ENCODE measurements at regions not wholly inside any gene's neighbourhood (a gene's known extent, or its start where the extent isn't known, plus 50 kb on each side); places are given as distances from the start of the nearest gene placed in this dataset.

- FAIRE-seq, result no peak
- no peaks in the 10 kb centered on the region for H3K36me3 ChIP-seq (ENCODE audit: control insufficient read depth in 2 of 3, insufficient read depth in 3 of 3, low read length in 3 of 3)
- no peak overlapping the region for H3K4me3 ChIP-seq (ENCODE audit: low read length in 3 of 3)
- H3K9ac ChIP-seq (ENCODE audit: low read length in 3 of 3), result no peak overlapping the region
- TF ChIP-seq, protein P1, sequence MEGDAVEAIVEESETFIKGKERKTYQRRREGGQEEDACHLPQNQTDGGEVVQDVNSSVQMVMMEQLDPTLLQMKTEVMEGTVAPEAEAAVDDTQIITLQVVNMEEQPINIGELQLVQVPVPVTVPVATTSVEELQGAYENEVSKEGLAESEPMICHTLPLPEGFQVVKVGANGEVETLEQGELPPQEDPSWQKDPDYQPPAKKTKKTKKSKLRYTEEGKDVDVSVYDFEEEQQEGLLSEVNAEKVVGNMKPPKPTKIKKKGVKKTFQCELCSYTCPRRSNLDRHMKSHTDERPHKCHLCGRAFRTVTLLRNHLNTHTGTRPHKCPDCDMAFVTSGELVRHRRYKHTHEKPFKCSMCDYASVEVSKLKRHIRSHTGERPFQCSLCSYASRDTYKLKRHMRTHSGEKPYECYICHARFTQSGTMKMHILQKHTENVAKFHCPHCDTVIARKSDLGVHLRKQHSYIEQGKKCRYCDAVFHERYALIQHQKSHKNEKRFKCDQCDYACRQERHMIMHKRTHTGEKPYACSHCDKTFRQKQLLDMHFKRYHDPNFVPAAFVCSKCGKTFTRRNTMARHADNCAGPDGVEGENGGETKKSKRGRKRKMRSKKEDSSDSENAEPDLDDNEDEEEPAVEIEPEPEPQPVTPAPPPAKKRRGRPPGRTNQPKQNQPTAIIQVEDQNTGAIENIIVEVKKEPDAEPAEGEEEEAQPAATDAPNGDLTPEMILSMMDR (IDR thresholded peaks at IDR 0.05; ENCODE audit: borderline replicate concordance, extremely low read depth, insufficient read depth), result no peak
- no peak for DNase-seq
- no peaks in the 10 kb centered on the region for H3K4me1 ChIP-seq (ENCODE audit: control insufficient read depth in 2 of 3, insufficient read depth in 2 of 3, low read depth in 1 of 3, low read length in 3 of 3)
- no peak overlapping the region for H3K27ac ChIP-seq (ENCODE audit: low read depth in 2 of 2, low read length in 2 of 2)
- no peaks in the 10 kb centered on the region for H3K9me3 ChIP-seq (ENCODE audit: control insufficient read depth in 2 of 3, insufficient read depth in 1 of 3, low read length in 3 of 3)
- intact Hi-C loops (cut with DNase I), result no loop called here
- H3K27me3 ChIP-seq (ENCODE audit: control insufficient read depth, insufficient read depth, low read length), result no peaks in the 10 kb centered on the region
These were observed 252.2 kb upstream of the HSF2 start for GRCh38 chr6:122147291-122147690.

- no peak for FAIRE-seq
- no peaks in the 10 kb centered on the region for H3K36me3 ChIP-seq (ENCODE audit: control insufficient read depth in 2 of 3, insufficient read depth in 3 of 3, low read length in 3 of 3)
These were observed 248.4 kb upstream of the HSF2 start for GRCh38 chr6:122151066-122151465.

DNA sequence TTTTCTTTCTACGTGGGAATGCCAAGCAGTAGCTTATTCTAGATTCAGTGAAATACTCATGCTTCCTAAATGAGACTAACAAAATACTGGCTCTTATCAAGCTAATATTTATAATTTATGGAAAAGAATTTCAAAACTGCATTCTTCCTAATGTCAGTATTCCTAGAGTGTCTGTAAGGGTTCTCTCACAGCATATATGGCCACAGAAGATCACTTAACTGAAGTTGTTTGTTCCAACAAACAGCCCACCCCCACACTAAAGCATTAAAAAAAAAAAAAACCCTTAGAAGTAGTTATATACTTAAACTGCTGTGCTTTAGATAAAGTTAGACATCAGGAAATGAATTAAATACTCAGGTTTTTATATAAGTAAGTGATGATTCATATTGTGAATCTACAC, 247.7 kb upstream of the HSF2 start:
- intact Hi-C loops (cut with DNase I), result no loop called here
- Histone ChIP-seq H3K27ac (ENCODE audit: low read depth in 2 of 2, low read length in 2 of 2) (no peak overlapping the region), H3K4me1 (ENCODE audit: control insufficient read depth in 2 of 3, insufficient read depth in 2 of 3, low read depth in 1 of 3, low read length in 3 of 3) (no peaks in the 10 kb centered on the region), H3K9me3 (ENCODE audit: control insufficient read depth in 2 of 3, insufficient read depth in 1 of 3, low read length in 3 of 3) (no peaks in the 10 kb centered on the region), H3K9ac (ENCODE audit: low read length in 3 of 3) (no peak overlapping the region), H3K27me3 (ENCODE audit: control insufficient read depth, insufficient read depth, low read length) (no peaks in the 10 kb centered on the region), H3K36me3 (ENCODE audit: control insufficient read depth in 2 of 3, insufficient read depth in 3 of 3, low read length in 3 of 3) (no peaks in the 10 kb centered on the region), H3K4me3 (ENCODE audit: low read length in 3 of 3) (no peak overlapping the region)
- TF ChIP-seq, protein P1 (IDR thresholded peaks at IDR 0.05; ENCODE audit: borderline replicate concordance, extremely low read depth, insufficient read depth), result no peak
- no peak for FAIRE-seq
- peak in 2 of 5 donors; percentile 10 to 60 for DNase-seq

More at GRCh38 chr6:122151066-122151465, 248.4 kb upstream of the HSF2 start:
- H3K4me1 ChIP-seq (ENCODE audit: control insufficient read depth in 2 of 3, insufficient read depth in 2 of 3, low read depth in 1 of 3, low read length in 3 of 3), result no peaks in the 10 kb centered on the region
- no peaks in the 10 kb centered on the region for H3K27me3 ChIP-seq (ENCODE audit: control insufficient read depth, insufficient read depth, low read length)
- intact Hi-C loops (cut with DNase I), result no loop called here
- DNase-seq, result no peak
- H3K4me3 ChIP-seq (ENCODE audit: low read length in 3 of 3), result no peak overlapping the region
- no peaks in the 10 kb centered on the region for H3K9me3 ChIP-seq (ENCODE audit: control insufficient read depth in 2 of 3, insufficient read depth in 1 of 3, low read length in 3 of 3)
- H3K27ac ChIP-seq (ENCODE audit: low read depth in 2 of 2, low read length in 2 of 2), result no peak overlapping the region
- no peak overlapping the region for H3K9ac ChIP-seq (ENCODE audit: low read length in 3 of 3)
- TF ChIP-seq, protein P1 (IDR thresholded peaks at IDR 0.05; ENCODE audit: borderline replicate concordance, extremely low read depth, insufficient read depth), result no peak

DNA sequence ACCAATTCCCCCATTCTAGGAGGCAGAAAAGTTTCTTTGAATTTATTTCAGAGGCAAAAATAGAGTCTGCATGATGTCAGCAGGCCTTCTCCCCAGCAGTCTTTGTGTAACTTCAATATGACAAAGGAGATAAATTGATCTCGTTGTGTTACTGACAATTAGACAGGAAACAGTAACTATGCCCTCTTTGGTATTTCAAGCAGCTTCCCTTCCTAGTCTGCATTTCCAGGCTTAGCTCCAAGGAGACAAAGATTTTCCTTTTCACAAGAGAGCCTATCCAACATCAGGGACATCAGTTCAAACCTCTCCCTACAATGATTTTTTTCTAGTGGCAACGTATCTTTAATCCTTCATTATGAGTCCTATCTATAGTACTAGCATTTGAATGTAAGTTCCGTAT, 245.9 kb upstream of the HSF2 start:
- H3K4me3 ChIP-seq (ENCODE audit: low read length in 3 of 3), result no peak overlapping the region
- H3K4me1 ChIP-seq (ENCODE audit: control insufficient read depth in 2 of 3, insufficient read depth in 2 of 3, low read depth in 1 of 3, low read length in 3 of 3), result no peaks in the 10 kb centered on the region
- DNase-seq (no peak), FAIRE-seq (no peak)
- no peaks in the 10 kb centered on the region for H3K9me3 ChIP-seq (ENCODE audit: control insufficient read depth in 2 of 3, insufficient read depth in 1 of 3, low read length in 3 of 3)
- H3K36me3 ChIP-seq (ENCODE audit: control insufficient read depth in 2 of 3, insufficient read depth in 3 of 3, low read length in 3 of 3), result no peaks in the 10 kb centered on the region
- no peak overlapping the region for H3K27ac ChIP-seq (ENCODE audit: low read depth in 2 of 2, low read length in 2 of 2)
- H3K27me3 ChIP-seq (ENCODE audit: control insufficient read depth, insufficient read depth, low read length), result no peaks in the 10 kb centered on the region
- no peak overlapping the region for H3K9ac ChIP-seq (ENCODE audit: low read length in 3 of 3)
- intact Hi-C loops (cut with DNase I), result no loop called here
- TF ChIP-seq, protein P1 (IDR thresholded peaks at IDR 0.05; ENCODE audit: borderline replicate concordance, extremely low read depth, insufficient read depth), result no peak
